ENCODE measurements at regions not wholly inside any gene's neighbourhood (a gene's known extent, or its start where the extent isn't known, plus 50 kb on each side); places are given as distances from the start of the nearest gene placed in this dataset.

- no peaks in the 10 kb centered on the region for H3K79me2 ChIP-seq (ENCODE audit: control insufficient read depth, insufficient read depth, low read length)
Observed at GRCh38 chr14:66254038-66254437, 232.1 kb upstream of the CCDC196 start.

GRCh38 chr14:66268802-66269334 is 217.3 kb upstream of the CCDC196 start:
- Histone ChIP-seq H3K9ac (ENCODE audit: insufficient read depth, low read length) (no peak overlapping the region), H3K27ac (ENCODE audit: insufficient read depth, low read length) (no peak overlapping the region), H3K4me3 (replicated peaks in 1 of 4; ENCODE audit: control extremely low read depth in 1 of 4, insufficient read depth in 1 of 4, low read depth in 3 of 4, low read length in 4 of 4) (no peak overlapping the region), H3K27me3 (ENCODE audit: control insufficient read depth, insufficient read depth, low read length) (no peaks in the 10 kb centered on the region), H3K9me3 (ENCODE audit: control insufficient read depth, insufficient read depth, low read depth, low read length) (no peaks in the 10 kb centered on the region), H3K36me3 (ENCODE audit: control insufficient read depth, insufficient read depth, low read length) (no peaks in the 10 kb centered on the region), H2AFZ (ENCODE audit: low read length) (no peak overlapping the region), H3K4me2 (ENCODE audit: extremely low read depth, insufficient read depth, low read length) (no peak overlapping the region), H4K20me1 (ENCODE audit: control insufficient read depth, extremely low read depth, insufficient read depth, low read length) (no peaks in the 10 kb centered on the region), H3K79me2 (ENCODE audit: control insufficient read depth, insufficient read depth, low read length) (no peaks in the 10 kb centered on the region), H3K4me1 (ENCODE audit: control insufficient read depth, extremely low read depth, insufficient read depth, low read length) (no peaks in the 10 kb centered on the region)
- no peak for DNase-seq (ENCODE audit: low read depth in 2 of 2)
- TF ChIP-seq EZH2 (IDR thresholded peaks at IDR 0.05; ENCODE audit: low read length, missing control alignments), result no peak
- no peak for TF ChIP-seq CTCF (conservative IDR thresholded peaks at IDR 0.05 in 1 of 2, IDR thresholded peaks at IDR 0.05 in 1 of 2; ENCODE audit: low read depth in 1 of 2, low read length in 2 of 2)

More at GRCh38 chr14:66254038-66254437, 232.1 kb upstream of the CCDC196 start:
- H3K27ac ChIP-seq (ENCODE audit: insufficient read depth, low read length), result no peak overlapping the region
- no peaks in the 10 kb centered on the region for H3K9me3 ChIP-seq (ENCODE audit: control insufficient read depth, insufficient read depth, low read depth, low read length)
- no peak for DNase-seq (ENCODE audit: low read depth in 2 of 2)
- H3K4me1 ChIP-seq (ENCODE audit: control insufficient read depth, extremely low read depth, insufficient read depth, low read length), result no peaks in the 10 kb centered on the region
- H3K9ac ChIP-seq (ENCODE audit: insufficient read depth, low read length), result no peak overlapping the region
- H3K4me2 ChIP-seq (ENCODE audit: extremely low read depth, insufficient read depth, low read length), result no peak overlapping the region
- no peaks in the 10 kb centered on the region for H4K20me1 ChIP-seq (ENCODE audit: control insufficient read depth, extremely low read depth, insufficient read depth, low read length)
- TF ChIP-seq CTCF (conservative IDR thresholded peaks at IDR 0.05 in 1 of 2, IDR thresholded peaks at IDR 0.05 in 1 of 2; ENCODE audit: low read depth in 1 of 2, low read length in 2 of 2), result no peak
- TF ChIP-seq EZH2 (IDR thresholded peaks at IDR 0.05; ENCODE audit: low read length, missing control alignments), result no peak
- H3K27me3 ChIP-seq (ENCODE audit: control insufficient read depth, insufficient read depth, low read length), result no peaks in the 10 kb centered on the region
- H3K36me3 ChIP-seq (ENCODE audit: control insufficient read depth, insufficient read depth, low read length), result no peaks in the 10 kb centered on the region
- H2AFZ ChIP-seq (ENCODE audit: low read length), result no peak overlapping the region
- H3K4me3 ChIP-seq (replicated peaks in 1 of 4; ENCODE audit: control extremely low read depth in 1 of 4, insufficient read depth in 1 of 4, low read depth in 3 of 4, low read length in 4 of 4), result no peak overlapping the region

- Histone ChIP-seq H3K4me2 (ENCODE audit: extremely low read depth, insufficient read depth, low read length) (no peak overlapping the region), H3K27me3 (ENCODE audit: control insufficient read depth, insufficient read depth, low read length) (no peaks in the 10 kb centered on the region), H3K4me1 (ENCODE audit: control insufficient read depth, extremely low read depth, insufficient read depth, low read length) (no peaks in the 10 kb centered on the region), H4K20me1 (ENCODE audit: control insufficient read depth, extremely low read depth, insufficient read depth, low read length) (no peaks in the 10 kb centered on the region), H3K27ac (ENCODE audit: insufficient read depth, low read length) (no peak overlapping the region), H3K79me2 (ENCODE audit: control insufficient read depth, insufficient read depth, low read length) (no peaks in the 10 kb centered on the region), H3K9ac (ENCODE audit: insufficient read depth, low read length) (no peak overlapping the region), H2AFZ (ENCODE audit: low read length) (no peak overlapping the region), H3K4me3 (replicated peaks in 1 of 4; ENCODE audit: control extremely low read depth in 1 of 4, insufficient read depth in 1 of 4, low read depth in 3 of 4, low read length in 4 of 4) (no peak overlapping the region), H3K36me3 (ENCODE audit: control insufficient read depth, insufficient read depth, low read length) (no peaks in the 10 kb centered on the region), H3K9me3 (ENCODE audit: control insufficient read depth, insufficient read depth, low read depth, low read length) (no peaks in the 10 kb centered on the region)
- no peak for DNase-seq (ENCODE audit: low read depth in 2 of 2)
- no peak for TF ChIP-seq EZH2 (IDR thresholded peaks at IDR 0.05; ENCODE audit: low read length, missing control alignments)
- no peak for TF ChIP-seq CTCF (conservative IDR thresholded peaks at IDR 0.05 in 1 of 2, IDR thresholded peaks at IDR 0.05 in 1 of 2; ENCODE audit: low read depth in 1 of 2, low read length in 2 of 2)
Observed at GRCh38 chr14:66272221-66272620, 213.9 kb upstream of the CCDC196 start.

All from fibroblast of lung (primary cell).